ENCODE measurements at regions not wholly inside any gene's neighbourhood (a gene's known extent, or its start where the extent isn't known, plus 50 kb on each side); places are given as distances from the start of the nearest gene placed in this dataset.

DNA sequence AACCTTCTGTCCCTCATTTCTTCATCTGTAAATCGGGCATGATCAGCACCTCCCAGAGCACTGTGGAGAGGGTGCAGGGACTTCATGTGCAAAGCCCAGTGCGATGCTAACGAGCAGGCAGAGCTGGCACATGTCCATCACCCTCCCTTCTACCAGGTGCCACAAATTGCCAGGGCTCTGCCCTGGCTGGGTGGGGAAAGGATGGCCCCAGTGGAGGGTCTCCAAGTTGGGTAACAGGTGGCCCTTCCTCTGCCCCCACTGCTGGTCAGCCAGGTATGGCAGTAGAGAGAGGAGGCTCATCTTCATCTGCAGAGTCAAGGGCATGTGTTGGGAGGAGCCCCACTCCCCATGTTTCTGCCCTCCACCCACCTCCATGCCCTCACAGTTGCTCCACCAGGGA lies 61.5 kb upstream of the CDH5 start:
- CTCF ChIA-PET (ENCODE audit: partially characterized antibody): interaction anchor here (1.7 kb wide), 1 partner anchor 29 kb away, joined by 5 read pairs; no protein-coding TSS in a partner anchor
- TF ChIP-seq SP2 (IDR thresholded peaks at IDR 0.05; ENCODE audit: low read length): no peak
- TF ChIP-seq CHD2 (IDR thresholded peaks at IDR 0.05; ENCODE audit: low read length): no peak
- no peak for TF ChIP-seq CBX5 (IDR thresholded peaks at IDR 0.05; ENCODE audit: low read depth, low read length)
- no peak for TF ChIP-seq TCF12 (IDR thresholded peaks at IDR 0.05; ENCODE audit: low read depth, low read length)
- TF ChIP-seq KDM1A (IDR thresholded peaks at IDR 0.05; ENCODE audit: borderline replicate concordance, low read length): no peak
- no peak for TF ChIP-seq CBX8 (IDR thresholded peaks at IDR 0.05; ENCODE audit: borderline replicate concordance, low read depth, low read length)
- no peak for TF ChIP-seq FOSL1 (IDR thresholded peaks at IDR 0.05; ENCODE audit: insufficient read depth, low read depth, low read length)
- TF ChIP-seq POLR2A (IDR thresholded peaks at IDR 0.05; ENCODE audit: control extremely low read depth in 1 of 2, low read depth in 2 of 2, low read length in 2 of 2): no peak
- TF ChIP-seq, protein P1, sequence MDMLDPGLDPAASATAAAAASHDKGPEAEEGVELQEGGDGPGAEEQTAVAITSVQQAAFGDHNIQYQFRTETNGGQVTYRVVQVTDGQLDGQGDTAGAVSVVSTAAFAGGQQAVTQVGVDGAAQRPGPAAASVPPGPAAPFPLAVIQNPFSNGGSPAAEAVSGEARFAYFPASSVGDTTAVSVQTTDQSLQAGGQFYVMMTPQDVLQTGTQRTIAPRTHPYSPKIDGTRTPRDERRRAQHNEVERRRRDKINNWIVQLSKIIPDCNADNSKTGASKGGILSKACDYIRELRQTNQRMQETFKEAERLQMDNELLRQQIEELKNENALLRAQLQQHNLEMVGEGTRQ (IDR thresholded peaks at IDR 0.05; ENCODE audit: low read length): no peak
- TF ChIP-seq YY1 (IDR thresholded peaks at IDR 0.05; ENCODE audit: low read depth, low read length): no peak
- no peak for TF ChIP-seq SP4 (IDR thresholded peaks at IDR 0.05; ENCODE audit: low read length)
- TF ChIP-seq, protein P2, sequence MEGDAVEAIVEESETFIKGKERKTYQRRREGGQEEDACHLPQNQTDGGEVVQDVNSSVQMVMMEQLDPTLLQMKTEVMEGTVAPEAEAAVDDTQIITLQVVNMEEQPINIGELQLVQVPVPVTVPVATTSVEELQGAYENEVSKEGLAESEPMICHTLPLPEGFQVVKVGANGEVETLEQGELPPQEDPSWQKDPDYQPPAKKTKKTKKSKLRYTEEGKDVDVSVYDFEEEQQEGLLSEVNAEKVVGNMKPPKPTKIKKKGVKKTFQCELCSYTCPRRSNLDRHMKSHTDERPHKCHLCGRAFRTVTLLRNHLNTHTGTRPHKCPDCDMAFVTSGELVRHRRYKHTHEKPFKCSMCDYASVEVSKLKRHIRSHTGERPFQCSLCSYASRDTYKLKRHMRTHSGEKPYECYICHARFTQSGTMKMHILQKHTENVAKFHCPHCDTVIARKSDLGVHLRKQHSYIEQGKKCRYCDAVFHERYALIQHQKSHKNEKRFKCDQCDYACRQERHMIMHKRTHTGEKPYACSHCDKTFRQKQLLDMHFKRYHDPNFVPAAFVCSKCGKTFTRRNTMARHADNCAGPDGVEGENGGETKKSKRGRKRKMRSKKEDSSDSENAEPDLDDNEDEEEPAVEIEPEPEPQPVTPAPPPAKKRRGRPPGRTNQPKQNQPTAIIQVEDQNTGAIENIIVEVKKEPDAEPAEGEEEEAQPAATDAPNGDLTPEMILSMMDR (IDR thresholded peaks at IDR 0.05; ENCODE audit: control extremely low read depth in 1 of 3, insufficient read depth in 1 of 3, low read depth in 1 of 3, low read length in 3 of 3): no peak

More for the DNA sequence above, 61.5 kb upstream of the CDH5 start:
- Histone ChIP-seq H4K20me1 (replicated peaks in 1 of 2; ENCODE audit: control insufficient read depth in 1 of 2, insufficient read depth in 2 of 2, low read length in 2 of 2) (no peaks in the 10 kb centered on the region), H2BK120ac (replicated peaks; ENCODE audit: low read depth, low read length) (no peak overlapping the region), H3K14ac (ENCODE audit: insufficient read length) (no peak overlapping the region), H3K79me1 (ENCODE audit: low read depth, low read length) (no peaks in the 10 kb centered on the region), H2BK20ac (ENCODE audit: low read length) (no peak overlapping the region), H3K4ac (replicated peaks; ENCODE audit: insufficient read length, low read depth, low read length) (no peak overlapping the region), H3K9ac (replicated peaks in 1 of 4; ENCODE audit: extremely low read depth in 1 of 4, low read depth in 3 of 4, low read length in 3 of 4) (no peak overlapping the region), H3K36me3 (ENCODE audit: control insufficient read depth in 2 of 4, insufficient read depth in 4 of 4, low read length in 3 of 4) (no peaks in the 10 kb centered on the region), H3K23me2 (ENCODE audit: low read depth, low read length) (no peaks in the 10 kb centered on the region), H3K9me3 (ENCODE audit: insufficient read depth in 2 of 2, low read depth in 1 of 2, low read length in 1 of 2) (no peaks in the 10 kb centered on the region), H2BK5ac (ENCODE audit: low read depth, low read length) (no peak overlapping the region), H2AK5ac (ENCODE audit: low read depth, low read length) (no peak overlapping the region), H4K91ac (replicated peaks; ENCODE audit: insufficient read length, low read length) (no peak overlapping the region), H3K27ac (ENCODE audit: low read depth, low read length) (no peak overlapping the region), H3K4me2 (ENCODE audit: insufficient read depth in 1 of 2, low read depth in 2 of 2, low read length in 2 of 2) (no peak overlapping the region), H3K23ac (ENCODE audit: insufficient read length) (no peak overlapping the region), H2BK15ac (ENCODE audit: low read length) (no peak overlapping the region), H3K4me1 (replicated peaks in 1 of 4; ENCODE audit: control insufficient read depth in 3 of 4, insufficient read depth in 4 of 4, low read length in 3 of 4) (no peaks in the 10 kb centered on the region), H3K79me2 (ENCODE audit: control insufficient read depth in 1 of 2, insufficient read depth in 2 of 2, low read length in 2 of 2) (no peaks in the 10 kb centered on the region), H3K56ac (replicated peaks; ENCODE audit: insufficient read length, low read depth, low read length) (no peak overlapping the region), H3K4me3 (ENCODE audit: extremely low read depth in 1 of 4, insufficient read depth in 2 of 4, low read depth in 3 of 4, low read length in 4 of 4) (no peak overlapping the region), H2BK12ac (ENCODE audit: low read depth, low read length) (no peak overlapping the region), H4K5ac (ENCODE audit: insufficient read length, low read depth, low read length) (no peak overlapping the region), H3K27me3 (replicated peaks in 1 of 4; ENCODE audit: control insufficient read depth in 3 of 4, extremely low read depth in 1 of 4, insufficient read depth in 3 of 4, low read length in 3 of 4) (no peaks in the 10 kb centered on the region), H2AFZ (ENCODE audit: low read length) (no peak overlapping the region), H3K18ac (ENCODE audit: extremely low read depth, low read length) (no peak overlapping the region), H4K8ac (ENCODE audit: extremely low read depth, insufficient read depth, low read length) (no peak overlapping the region; the same call in 1 of the 2 replicates)
- DNase-seq (ENCODE audit: low read depth in 1 of 2, low spot score in 2 of 2): no peak
- 93% methylated on average over 3 of the region's 3 CpGs; no CpG with 5 or more reads in 1 of the 2 experiments for WGBS, 2 experiments (ENCODE audit: extremely low coverage in 1 of 2, insufficient coverage in 1 of 2, insufficient read length in 1 of 2, insufficient replicate concordance in 2 of 2, low coverage in 1 of 2, low lambda C conversion rate in 2 of 2, missing lambda C conversion rate in 1 of 2)
- FAIRE-seq: no peak
- POLR2A ChIA-PET (ENCODE audit: partially characterized antibody): no interaction called here

All from H1 (cell line).